ENCODE measurements at regions not wholly inside any gene's neighbourhood (a gene's known extent, or its start where the extent isn't known, plus 50 kb on each side); places are given as distances from the start of the nearest gene placed in this dataset.

- intact Hi-C loops (cut with DNase I) = no loop called here
Observed at GRCh38 chr6:44680202-44680720, 292.8 kb downstream of the CDC5L start.

GRCh38 chr6:44681761-44682160, 294.3 kb downstream of the CDC5L start:
- H3K27ac ChIP-seq (ENCODE audit: low read depth in 2 of 2, low read length in 2 of 2) = no peak overlapping the region
- no peak overlapping the region for H3K4me3 ChIP-seq (ENCODE audit: low read length in 3 of 3)
- no peaks in the 10 kb centered on the region for H3K36me3 ChIP-seq (ENCODE audit: control insufficient read depth in 2 of 3, insufficient read depth in 3 of 3, low read length in 3 of 3)
- no peak for FAIRE-seq
- H3K4me1 ChIP-seq (ENCODE audit: control insufficient read depth in 2 of 3, insufficient read depth in 2 of 3, low read depth in 1 of 3, low read length in 3 of 3) = no peaks in the 10 kb centered on the region
- DNase-seq = peak in 1 of 5 donors; percentile 92
- no peaks in the 10 kb centered on the region for H3K9me3 ChIP-seq (ENCODE audit: control insufficient read depth in 2 of 3, insufficient read depth in 1 of 3, low read length in 3 of 3)
- H3K9ac ChIP-seq (ENCODE audit: low read length in 3 of 3) = no peak overlapping the region
- intact Hi-C loops (cut with DNase I) = no loop called here
- H3K27me3 ChIP-seq (ENCODE audit: control insufficient read depth, insufficient read depth, low read length) = no peaks in the 10 kb centered on the region
- TF ChIP-seq CTCF (IDR thresholded peaks at IDR 0.05; ENCODE audit: borderline replicate concordance, extremely low read depth, insufficient read depth) = no peak

More at GRCh38 chr6:44680202-44680720, 292.8 kb downstream of the CDC5L start:
- no peak for TF ChIP-seq CTCF (IDR thresholded peaks at IDR 0.05; ENCODE audit: borderline replicate concordance, extremely low read depth, insufficient read depth)
- H3K9me3 ChIP-seq (ENCODE audit: control insufficient read depth in 2 of 3, insufficient read depth in 1 of 3, low read length in 3 of 3) = no peaks in the 10 kb centered on the region
- no peaks in the 10 kb centered on the region for H3K27me3 ChIP-seq (ENCODE audit: control insufficient read depth, insufficient read depth, low read length)
- H3K9ac ChIP-seq (ENCODE audit: low read length in 3 of 3) = no peak overlapping the region
- no peaks in the 10 kb centered on the region for H3K36me3 ChIP-seq (ENCODE audit: control insufficient read depth in 2 of 3, insufficient read depth in 3 of 3, low read length in 3 of 3)
- no peaks in the 10 kb centered on the region for H3K4me1 ChIP-seq (ENCODE audit: control insufficient read depth in 2 of 3, insufficient read depth in 2 of 3, low read depth in 1 of 3, low read length in 3 of 3)
- H3K4me3 ChIP-seq (ENCODE audit: low read length in 3 of 3) = no peak overlapping the region
- no peak for DNase-seq
- FAIRE-seq = no peak
- H3K27ac ChIP-seq (ENCODE audit: low read depth in 2 of 2, low read length in 2 of 2) = no peak overlapping the region

- no peak for TF ChIP-seq CTCF (IDR thresholded peaks at IDR 0.05; ENCODE audit: borderline replicate concordance, extremely low read depth, insufficient read depth)
- intact Hi-C loops (cut with DNase I) = no loop called here
Observed at GRCh38 chr6:44682280-44682679, 294.8 kb downstream of the CDC5L start.

More at GRCh38 chr6:44682280-44682679, 294.8 kb downstream of the CDC5L start:
- H3K4me1 ChIP-seq (ENCODE audit: control insufficient read depth in 2 of 3, insufficient read depth in 2 of 3, low read depth in 1 of 3, low read length in 3 of 3) = no peaks in the 10 kb centered on the region
- no peaks in the 10 kb centered on the region for H3K27me3 ChIP-seq (ENCODE audit: control insufficient read depth, insufficient read depth, low read length)
- H3K9me3 ChIP-seq (ENCODE audit: control insufficient read depth in 2 of 3, insufficient read depth in 1 of 3, low read length in 3 of 3) = no peaks in the 10 kb centered on the region
- no peaks in the 10 kb centered on the region for H3K36me3 ChIP-seq (ENCODE audit: control insufficient read depth in 2 of 3, insufficient read depth in 3 of 3, low read length in 3 of 3)
- no peak overlapping the region for H3K27ac ChIP-seq (ENCODE audit: low read depth in 2 of 2, low read length in 2 of 2)
- FAIRE-seq (no peak), DNase-seq (no peak)
- H3K4me3 ChIP-seq (ENCODE audit: low read length in 3 of 3) = no peak overlapping the region
- no peak overlapping the region for H3K9ac ChIP-seq (ENCODE audit: low read length in 3 of 3)

All from kidney (tissue), 13 donors.